ENCODE measurements at regions not wholly inside any gene's neighbourhood (a gene's known extent, or its start where the extent isn't known, plus 50 kb on each side); places are given as distances from the start of the nearest gene placed in this dataset.

GRCh38 chr12:31227401-31227981 is 98.5 kb downstream of the SINHCAF start:
- TF ChIP-seq, protein P1, sequence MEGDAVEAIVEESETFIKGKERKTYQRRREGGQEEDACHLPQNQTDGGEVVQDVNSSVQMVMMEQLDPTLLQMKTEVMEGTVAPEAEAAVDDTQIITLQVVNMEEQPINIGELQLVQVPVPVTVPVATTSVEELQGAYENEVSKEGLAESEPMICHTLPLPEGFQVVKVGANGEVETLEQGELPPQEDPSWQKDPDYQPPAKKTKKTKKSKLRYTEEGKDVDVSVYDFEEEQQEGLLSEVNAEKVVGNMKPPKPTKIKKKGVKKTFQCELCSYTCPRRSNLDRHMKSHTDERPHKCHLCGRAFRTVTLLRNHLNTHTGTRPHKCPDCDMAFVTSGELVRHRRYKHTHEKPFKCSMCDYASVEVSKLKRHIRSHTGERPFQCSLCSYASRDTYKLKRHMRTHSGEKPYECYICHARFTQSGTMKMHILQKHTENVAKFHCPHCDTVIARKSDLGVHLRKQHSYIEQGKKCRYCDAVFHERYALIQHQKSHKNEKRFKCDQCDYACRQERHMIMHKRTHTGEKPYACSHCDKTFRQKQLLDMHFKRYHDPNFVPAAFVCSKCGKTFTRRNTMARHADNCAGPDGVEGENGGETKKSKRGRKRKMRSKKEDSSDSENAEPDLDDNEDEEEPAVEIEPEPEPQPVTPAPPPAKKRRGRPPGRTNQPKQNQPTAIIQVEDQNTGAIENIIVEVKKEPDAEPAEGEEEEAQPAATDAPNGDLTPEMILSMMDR (IDR thresholded peaks at IDR 0.05; ENCODE audit: low read length), result no peak
- TF ChIP-seq EZH2 (optimal IDR thresholded peaks at IDR 0.05; ENCODE audit: low read depth, low read length), result no peak

All from MM.1S (cell line).